ENCODE measurements at regions not wholly inside any gene's neighbourhood (a gene's known extent, or its start where the extent isn't known, plus 50 kb on each side); places are given as distances from the start of the nearest gene placed in this dataset.

DNA sequence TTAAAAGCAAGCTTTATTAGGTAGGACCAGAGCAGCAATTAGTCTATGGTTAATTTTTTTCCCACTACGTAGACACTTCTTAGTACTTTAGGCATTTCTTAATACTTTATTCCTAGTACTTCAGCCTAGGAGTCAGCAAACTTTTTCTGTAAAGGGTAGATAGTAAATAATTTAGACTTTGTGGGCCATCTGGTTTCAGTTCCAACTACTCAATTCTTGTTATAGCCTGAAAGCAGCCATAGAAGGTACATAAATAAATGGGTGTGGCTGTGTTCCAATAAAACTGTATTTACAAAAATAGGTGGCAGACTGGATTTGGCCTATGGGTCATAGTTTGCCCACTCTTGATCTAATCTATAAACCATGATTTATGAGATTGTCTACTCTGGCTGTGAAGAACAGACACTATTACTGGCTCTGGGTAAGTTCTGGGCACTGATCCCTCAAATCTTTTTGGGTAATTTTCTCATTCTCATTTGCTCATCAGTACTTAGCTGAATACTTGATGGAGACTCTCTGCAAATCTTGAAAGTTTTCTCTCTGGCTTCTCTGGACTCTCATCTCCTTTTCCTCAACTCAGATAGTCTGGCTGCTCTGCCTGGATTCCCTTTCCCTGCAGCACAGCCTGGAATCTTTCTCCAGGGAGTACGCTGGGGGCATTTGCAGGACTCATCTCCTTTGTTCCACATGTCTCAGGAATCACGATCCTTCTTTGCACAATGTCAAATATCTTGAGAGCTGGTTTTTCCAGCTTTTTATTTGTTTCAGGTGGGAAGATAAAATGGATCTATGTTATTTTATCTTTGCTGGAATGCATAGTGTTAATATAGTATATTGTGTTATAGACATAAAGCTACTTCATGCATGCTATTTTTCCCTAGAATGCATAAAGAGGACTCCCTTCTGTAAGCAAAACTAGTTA is 524.8 kb upstream of the TBL1XR1 start:
- Histone ChIP-seq H3K9ac (no peak overlapping the region), H3K27me3 (ENCODE audit: control insufficient read depth, insufficient read depth, low read length) (no peaks in the 10 kb centered on the region), H3K79me2 (peaks cover 4% of the 10 kb centered on the region), H3K4me2 (ENCODE audit: low read length) (no peak overlapping the region), H3K36me3 (ENCODE audit: control insufficient read depth, insufficient read depth, low read length) (no peaks in the 10 kb centered on the region), H3K27ac (peak overlapping the region; percentile 84), H2AFZ (peak overlapping the region; percentile 28), H3K4me1 (peaks cover 49% of the 10 kb centered on the region), H3K9me3 (ENCODE audit: control insufficient read depth, low read length) (no peaks in the 10 kb centered on the region), H3K4me3 (ENCODE audit: low read depth, low read length) (no peak overlapping the region)
- TF ChIP-seq, protein P1, sequence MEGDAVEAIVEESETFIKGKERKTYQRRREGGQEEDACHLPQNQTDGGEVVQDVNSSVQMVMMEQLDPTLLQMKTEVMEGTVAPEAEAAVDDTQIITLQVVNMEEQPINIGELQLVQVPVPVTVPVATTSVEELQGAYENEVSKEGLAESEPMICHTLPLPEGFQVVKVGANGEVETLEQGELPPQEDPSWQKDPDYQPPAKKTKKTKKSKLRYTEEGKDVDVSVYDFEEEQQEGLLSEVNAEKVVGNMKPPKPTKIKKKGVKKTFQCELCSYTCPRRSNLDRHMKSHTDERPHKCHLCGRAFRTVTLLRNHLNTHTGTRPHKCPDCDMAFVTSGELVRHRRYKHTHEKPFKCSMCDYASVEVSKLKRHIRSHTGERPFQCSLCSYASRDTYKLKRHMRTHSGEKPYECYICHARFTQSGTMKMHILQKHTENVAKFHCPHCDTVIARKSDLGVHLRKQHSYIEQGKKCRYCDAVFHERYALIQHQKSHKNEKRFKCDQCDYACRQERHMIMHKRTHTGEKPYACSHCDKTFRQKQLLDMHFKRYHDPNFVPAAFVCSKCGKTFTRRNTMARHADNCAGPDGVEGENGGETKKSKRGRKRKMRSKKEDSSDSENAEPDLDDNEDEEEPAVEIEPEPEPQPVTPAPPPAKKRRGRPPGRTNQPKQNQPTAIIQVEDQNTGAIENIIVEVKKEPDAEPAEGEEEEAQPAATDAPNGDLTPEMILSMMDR (IDR thresholded peaks at IDR 0.05), result no peak

DNA sequence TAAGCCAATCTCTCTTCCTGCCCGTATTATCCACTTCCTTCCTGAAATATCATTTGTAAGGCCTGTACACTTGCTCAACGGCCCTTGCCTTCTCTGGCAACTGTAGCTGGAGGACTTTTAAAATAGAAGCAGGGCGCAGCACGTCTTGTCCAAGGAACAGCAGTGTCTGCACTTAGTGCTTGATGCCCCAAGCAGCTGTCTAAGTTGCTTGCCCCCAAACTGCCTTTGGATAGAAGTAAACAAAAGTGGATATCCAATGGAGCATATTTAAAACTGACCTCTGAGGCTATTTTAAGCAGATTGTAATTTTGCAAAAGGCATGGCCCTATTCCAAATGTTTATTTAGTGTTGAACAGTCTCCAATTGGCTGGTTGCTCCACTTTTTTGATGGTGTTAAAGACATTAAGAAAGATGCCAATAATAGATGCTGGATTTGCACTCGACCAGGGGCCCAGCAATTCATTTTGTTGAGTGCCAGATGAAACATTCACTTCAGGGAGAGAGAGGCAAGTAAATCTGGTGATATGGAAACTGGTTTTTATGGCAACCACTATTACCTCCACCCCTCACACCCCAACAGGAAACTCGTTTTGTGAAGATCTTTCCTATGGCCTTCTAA is 526.8 kb upstream of the TBL1XR1 start:
- H3K27ac ChIP-seq, result peak overlapping the region; percentile 84
- no peak overlapping the region for H3K4me2 ChIP-seq (ENCODE audit: low read length)
- peak overlapping the region; percentile 13 for H2AFZ ChIP-seq
- TF ChIP-seq, protein P1 (IDR thresholded peaks at IDR 0.05), result no peak
- H3K9me3 ChIP-seq (ENCODE audit: control insufficient read depth, low read length), result no peaks in the 10 kb centered on the region
- H3K36me3 ChIP-seq (ENCODE audit: control insufficient read depth, insufficient read depth, low read length), result no peaks in the 10 kb centered on the region
- H3K4me1 ChIP-seq, result peaks cover 51% of the 10 kb centered on the region
- H3K4me3 ChIP-seq (ENCODE audit: low read depth, low read length), result no peak overlapping the region
- H3K9ac ChIP-seq, result no peak overlapping the region
- H3K27me3 ChIP-seq (ENCODE audit: control insufficient read depth, insufficient read depth, low read length), result no peaks in the 10 kb centered on the region
- peaks cover 4% of the 10 kb centered on the region for H3K79me2 ChIP-seq

DNA sequence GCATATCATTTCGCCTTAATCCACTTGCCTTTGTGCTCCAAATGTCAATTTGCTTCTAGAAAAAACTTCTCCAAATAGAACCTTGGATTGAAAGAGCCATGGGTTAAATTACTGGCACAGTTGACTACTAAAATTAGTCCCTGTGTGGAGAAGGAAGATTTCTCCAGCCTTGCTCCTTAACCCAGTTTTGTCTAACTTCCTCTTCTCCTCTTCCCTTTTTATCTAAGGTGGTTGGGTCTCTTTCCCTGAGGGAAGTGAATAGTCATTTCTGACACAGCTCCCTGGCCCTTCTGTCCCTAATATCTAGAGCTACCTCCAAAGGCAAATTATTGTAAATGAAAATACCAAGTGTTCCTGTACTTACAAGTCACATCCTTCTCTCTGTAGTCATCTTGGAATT is 527.9 kb upstream of the TBL1XR1 start:
- no peaks in the 10 kb centered on the region for H3K9me3 ChIP-seq (ENCODE audit: control insufficient read depth, low read length)
- no peaks in the 10 kb centered on the region for H3K36me3 ChIP-seq (ENCODE audit: control insufficient read depth, insufficient read depth, low read length)
- H3K4me2 ChIP-seq (ENCODE audit: low read length), result peak overlapping the region; percentile 4
- no peak overlapping the region for H3K4me3 ChIP-seq (ENCODE audit: low read depth, low read length)
- TF ChIP-seq, protein P1 (IDR thresholded peaks at IDR 0.05), result no peak
- no peaks in the 10 kb centered on the region for H3K27me3 ChIP-seq (ENCODE audit: control insufficient read depth, insufficient read depth, low read length)
- H3K9ac ChIP-seq, result no peak overlapping the region
- peak overlapping the region; percentile 84 for H3K27ac ChIP-seq
- H3K79me2 ChIP-seq, result peaks cover 4% of the 10 kb centered on the region
- peak overlapping the region; percentile 2 for H2AFZ ChIP-seq
- H3K4me1 ChIP-seq, result peaks cover 47% of the 10 kb centered on the region

DNA sequence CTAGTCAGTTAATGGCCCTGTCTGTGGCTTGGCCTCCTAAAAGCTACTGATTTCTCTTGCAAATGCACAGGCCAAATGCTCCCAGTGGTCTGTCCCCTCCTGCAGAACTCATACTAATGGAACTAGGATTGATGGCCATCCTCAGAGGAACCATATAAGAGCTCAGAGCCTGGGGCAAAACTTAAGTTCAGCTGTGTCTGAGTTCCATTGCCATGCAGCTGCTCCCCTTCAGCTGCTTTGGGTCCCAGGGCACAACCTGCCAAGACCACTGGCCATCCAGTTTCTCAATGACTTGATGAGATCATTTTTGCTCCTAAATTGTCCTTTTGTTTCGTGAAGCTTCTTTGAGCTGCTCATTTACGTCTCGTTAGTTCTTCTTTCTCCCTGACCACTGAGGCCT is 529.5 kb upstream of the TBL1XR1 start:
- H3K4me3 ChIP-seq (ENCODE audit: low read depth, low read length), result no peak overlapping the region
- H3K9ac ChIP-seq, result no peak overlapping the region
- TF ChIP-seq, protein P1 (IDR thresholded peaks at IDR 0.05), result no peak
- no peak overlapping the region for H3K4me2 ChIP-seq (ENCODE audit: low read length)
- H3K27ac ChIP-seq, result peak overlapping the region; percentile 84
- H3K9me3 ChIP-seq (ENCODE audit: control insufficient read depth, low read length), result no peaks in the 10 kb centered on the region
- no peaks in the 10 kb centered on the region for H3K36me3 ChIP-seq (ENCODE audit: control insufficient read depth, insufficient read depth, low read length)
- peaks cover 51% of the 10 kb centered on the region for H3K4me1 ChIP-seq
- H3K79me2 ChIP-seq, result no peaks in the 10 kb centered on the region
- H3K27me3 ChIP-seq (ENCODE audit: control insufficient read depth, insufficient read depth, low read length), result no peaks in the 10 kb centered on the region
- no peak overlapping the region for H2AFZ ChIP-seq
